Prostate gland (tissue), 2 donors: ENCODE measurements at regions not wholly inside any gene's neighbourhood (a gene's known extent, or its start where the extent isn't known, plus 50 kb on each side); places are given as distances from the start of the nearest gene placed in this dataset.

Experiments used
- CTCF ChIP-seq, 4 experiments: fragments of 200-600 bp in 2 of 4; fragments of 450-650 bp in 2 of 4; sonication (generic) in 2 of 4; IDR thresholded peaks; 1 replicate in 3 of 4; 2 replicates in 1 of 4; pipeline ENCODE4 v1.5.1; 2016 to 2019; ENCODE audit warnings: antibody characterized with exemption in 4 of 4, mild to moderate bottlenecking in 2 of 4, moderate library complexity in 2 of 4
- POLR2A ChIP-seq: fragments of 450-650 bp; IDR thresholded peaks from one replicate; pipeline ENCODE4 v1.6.1; 2016; ENCODE audit warnings: antibody characterized with exemption, mild to moderate bottlenecking
- POLR2AphosphoS5 ChIP-seq: sonication (generic); formaldehyde crosslinking; IDR thresholded peaks from one replicate; pipeline ENCODE4 v1.6.1; 2017; ENCODE audit warnings: antibody characterized with exemption

- TF ChIP-seq CTCF (IDR thresholded peaks at IDR 0.05): no peak
- no peak for TF ChIP-seq POLR2A
- TF ChIP-seq POLR2AphosphoS5: no peak
Measured at GRCh38 chr3:34783876-34784275, 855.4 kb upstream of the ARPP21 start.
